Fibroblast of mammary gland (primary cell): ENCODE measurements at regions not wholly inside any gene's neighbourhood (a gene's known extent, or its start where the extent isn't known, plus 50 kb on each side); places are given as distances from the start of the nearest gene placed in this dataset.
A peak's percentile ranks its signal among the peaks of the same experiment; 100 is the strongest.

Source experiments
- DNase-seq: peaks from one replicate; pipeline ENCODE4 v3.0.0-alpha.2; 2010; ENCODE audit warnings: low read depth
- H3K4me3 ChIP-seq: 2 replicates; pipeline ENCODE4 v1.5.1; 2011; ENCODE audit warnings: low read depth, mild to moderate bottlenecking, low read length, moderate library complexity; ENCODE audit not compliant: control insufficient read depth
- TF ChIP-seq, protein P1 (sequence below): conservative IDR thresholded peaks from 2 replicates; pipeline ENCODE4 v1.5.1; 2011; ENCODE audit warnings: low read depth, low read length, inconsistent platforms; ENCODE audit not compliant: control insufficient read depth, insufficient read depth

DNA sequence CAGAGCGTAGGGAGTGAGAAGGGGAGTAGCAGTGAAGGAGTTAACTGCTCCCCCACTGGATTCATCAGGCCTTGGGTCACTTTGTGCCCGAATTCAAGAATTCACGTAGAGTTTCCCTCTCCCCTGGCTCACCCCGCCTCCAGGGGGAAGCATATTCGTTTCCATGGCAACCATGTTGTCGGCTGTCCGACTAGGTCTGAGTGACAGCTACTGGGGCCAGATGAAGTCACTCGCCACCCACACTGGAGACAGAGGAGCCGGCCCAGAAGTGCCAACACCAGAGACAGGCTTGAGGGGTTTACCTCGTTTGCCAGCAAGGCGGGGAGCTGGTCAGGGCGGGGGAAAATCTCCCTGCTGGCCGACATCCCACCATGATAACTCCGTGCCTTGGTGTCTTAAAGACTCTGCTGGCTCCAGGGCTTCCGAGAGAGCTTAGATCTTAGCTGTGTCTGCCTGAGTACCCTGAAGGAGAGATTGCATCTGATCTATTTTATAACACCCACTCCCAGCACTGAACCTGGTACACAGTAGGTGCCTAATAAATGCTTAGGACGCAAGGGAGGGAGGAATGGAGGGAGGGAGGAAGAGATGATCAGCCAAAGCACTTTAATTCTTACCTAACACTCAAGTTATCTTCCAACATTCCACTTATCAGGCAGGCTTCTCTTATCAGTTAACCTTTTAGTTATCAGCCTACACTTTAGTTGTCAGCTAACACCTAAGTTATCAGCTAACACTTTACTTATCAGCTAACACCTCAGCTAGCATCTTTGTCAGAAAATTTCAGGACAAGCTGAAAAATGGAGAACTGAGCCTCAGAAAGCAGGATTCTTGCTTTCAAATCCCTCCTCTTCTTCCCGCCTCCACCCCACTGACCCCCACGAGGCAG, 57.2 kb upstream of the ZNRF4 start:
- H3K4me3 ChIP-seq = no peak overlapping the region
- TF ChIP-seq, protein P1, sequence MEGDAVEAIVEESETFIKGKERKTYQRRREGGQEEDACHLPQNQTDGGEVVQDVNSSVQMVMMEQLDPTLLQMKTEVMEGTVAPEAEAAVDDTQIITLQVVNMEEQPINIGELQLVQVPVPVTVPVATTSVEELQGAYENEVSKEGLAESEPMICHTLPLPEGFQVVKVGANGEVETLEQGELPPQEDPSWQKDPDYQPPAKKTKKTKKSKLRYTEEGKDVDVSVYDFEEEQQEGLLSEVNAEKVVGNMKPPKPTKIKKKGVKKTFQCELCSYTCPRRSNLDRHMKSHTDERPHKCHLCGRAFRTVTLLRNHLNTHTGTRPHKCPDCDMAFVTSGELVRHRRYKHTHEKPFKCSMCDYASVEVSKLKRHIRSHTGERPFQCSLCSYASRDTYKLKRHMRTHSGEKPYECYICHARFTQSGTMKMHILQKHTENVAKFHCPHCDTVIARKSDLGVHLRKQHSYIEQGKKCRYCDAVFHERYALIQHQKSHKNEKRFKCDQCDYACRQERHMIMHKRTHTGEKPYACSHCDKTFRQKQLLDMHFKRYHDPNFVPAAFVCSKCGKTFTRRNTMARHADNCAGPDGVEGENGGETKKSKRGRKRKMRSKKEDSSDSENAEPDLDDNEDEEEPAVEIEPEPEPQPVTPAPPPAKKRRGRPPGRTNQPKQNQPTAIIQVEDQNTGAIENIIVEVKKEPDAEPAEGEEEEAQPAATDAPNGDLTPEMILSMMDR = no peak
- no peak for DNase-seq

DNA sequence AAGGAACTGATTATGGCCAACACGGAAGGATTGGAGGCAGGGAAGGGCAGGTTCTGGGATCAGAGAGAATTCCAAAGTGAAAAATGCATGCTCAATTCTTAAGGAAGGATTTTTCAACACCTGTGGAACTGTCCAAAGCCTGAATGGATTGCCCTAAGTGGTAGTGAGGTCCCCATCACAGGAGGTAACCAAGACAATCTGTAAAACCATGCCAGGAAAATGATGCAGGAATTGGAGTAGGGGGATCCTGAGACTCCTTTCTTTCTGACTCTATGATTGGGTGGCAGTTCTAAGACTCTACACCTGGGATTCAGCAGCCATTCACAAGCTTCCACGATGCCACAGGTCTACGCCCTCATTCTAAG, 56.5 kb upstream of the ZNRF4 start:
- DNase-seq = no peak
- TF ChIP-seq, protein P1 = no peak
- H3K4me3 ChIP-seq = no peak overlapping the region

DNA sequence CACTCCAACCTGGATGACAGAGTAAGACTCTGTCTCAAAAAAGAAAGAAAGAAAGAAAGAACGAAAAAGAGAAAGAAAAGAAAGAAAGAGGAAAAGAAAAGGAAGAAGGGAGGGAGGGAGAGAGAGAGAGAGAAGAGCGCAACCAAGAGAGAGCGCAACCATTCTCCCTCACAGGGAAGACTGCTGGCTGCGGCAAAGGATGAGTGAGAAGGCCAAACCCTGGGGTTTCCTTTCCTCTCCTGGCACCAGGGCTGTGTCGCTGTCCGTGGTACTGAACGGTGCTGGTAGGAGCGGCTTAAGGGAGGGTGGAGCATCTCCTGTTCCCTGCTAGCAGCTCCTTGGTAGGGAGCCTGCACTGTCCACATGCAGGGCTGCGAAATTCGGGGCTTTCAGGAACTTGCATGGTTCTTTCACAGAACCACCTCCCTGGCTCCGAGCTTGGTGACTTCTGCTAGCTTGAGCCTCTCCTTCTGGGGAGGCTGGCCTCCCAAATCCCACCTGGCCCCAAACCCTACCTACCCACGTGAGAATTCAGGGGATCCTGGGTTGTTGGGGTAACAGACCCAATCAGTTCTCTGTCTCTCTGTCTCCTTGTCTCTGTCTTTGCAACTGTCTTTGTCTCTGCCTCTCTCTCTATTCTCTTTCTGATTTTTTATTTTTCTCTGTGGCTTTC, 51.1 kb upstream of the ZNRF4 start:
- TF ChIP-seq, protein P1 = no peak
- no peak overlapping the region for H3K4me3 ChIP-seq
- peak; percentile 82 for DNase-seq
